ENCODE measurements at regions not wholly inside any gene's neighbourhood (a gene's known extent, or its start where the extent isn't known, plus 50 kb on each side); places are given as distances from the start of the nearest gene placed in this dataset.

DNA sequence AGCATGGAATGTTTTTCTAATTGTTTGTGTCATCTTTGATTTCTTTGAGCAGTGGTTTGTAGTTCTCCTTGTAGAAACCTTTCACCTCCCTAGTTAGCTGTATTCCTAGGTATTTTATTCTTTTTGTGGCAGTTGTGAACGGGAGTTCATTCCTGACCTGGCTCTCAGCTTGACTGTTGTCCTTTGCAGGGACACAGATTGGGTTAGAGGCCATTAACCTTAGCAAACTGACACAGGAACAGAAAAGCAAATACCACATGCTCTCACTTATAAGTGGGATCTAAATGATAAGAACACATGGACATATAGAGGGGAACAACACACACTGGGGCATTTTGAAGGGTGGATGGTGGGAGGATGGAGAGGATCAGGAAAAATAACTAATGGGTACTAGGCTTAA is 52.2 kb upstream of the RORA start:
- no peaks in the 10 kb centered on the region for H3K27me3 ChIP-seq (ENCODE audit: control insufficient read depth, insufficient read depth, low read length)
- H3K36me3 ChIP-seq (ENCODE audit: control insufficient read depth, insufficient read depth, low read length) = no peaks in the 10 kb centered on the region
- H3K9me3 ChIP-seq (ENCODE audit: control insufficient read depth, low read length) = no peaks in the 10 kb centered on the region
- TF ChIP-seq, protein P1, sequence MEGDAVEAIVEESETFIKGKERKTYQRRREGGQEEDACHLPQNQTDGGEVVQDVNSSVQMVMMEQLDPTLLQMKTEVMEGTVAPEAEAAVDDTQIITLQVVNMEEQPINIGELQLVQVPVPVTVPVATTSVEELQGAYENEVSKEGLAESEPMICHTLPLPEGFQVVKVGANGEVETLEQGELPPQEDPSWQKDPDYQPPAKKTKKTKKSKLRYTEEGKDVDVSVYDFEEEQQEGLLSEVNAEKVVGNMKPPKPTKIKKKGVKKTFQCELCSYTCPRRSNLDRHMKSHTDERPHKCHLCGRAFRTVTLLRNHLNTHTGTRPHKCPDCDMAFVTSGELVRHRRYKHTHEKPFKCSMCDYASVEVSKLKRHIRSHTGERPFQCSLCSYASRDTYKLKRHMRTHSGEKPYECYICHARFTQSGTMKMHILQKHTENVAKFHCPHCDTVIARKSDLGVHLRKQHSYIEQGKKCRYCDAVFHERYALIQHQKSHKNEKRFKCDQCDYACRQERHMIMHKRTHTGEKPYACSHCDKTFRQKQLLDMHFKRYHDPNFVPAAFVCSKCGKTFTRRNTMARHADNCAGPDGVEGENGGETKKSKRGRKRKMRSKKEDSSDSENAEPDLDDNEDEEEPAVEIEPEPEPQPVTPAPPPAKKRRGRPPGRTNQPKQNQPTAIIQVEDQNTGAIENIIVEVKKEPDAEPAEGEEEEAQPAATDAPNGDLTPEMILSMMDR (IDR thresholded peaks at IDR 0.05) = no peak
- H3K79me2 ChIP-seq = no peaks in the 10 kb centered on the region
- H3K27ac ChIP-seq = no peak overlapping the region
- H3K4me3 ChIP-seq (ENCODE audit: low read depth, low read length) = no peak overlapping the region
- H2AFZ ChIP-seq = no peak overlapping the region
- no peak overlapping the region for H3K4me2 ChIP-seq (ENCODE audit: low read length)
- H3K9ac ChIP-seq = no peak overlapping the region
- H3K4me1 ChIP-seq = no peaks in the 10 kb centered on the region
